Mucosa of rectum (tissue), 2 donors: ENCODE measurements at regions not wholly inside any gene's neighbourhood (a gene's known extent, or its start where the extent isn't known, plus 50 kb on each side); places are given as distances from the start of the nearest gene placed in this dataset.

ENCODE experiments used
- H3K27ac ChIP-seq, 2 donors: one replicate each; pipeline ENCODE4 v1.7.0; 2013; ENCODE audit warnings: inconsistent platforms in 2 of 2, low read depth in 2 of 2, low read length in 2 of 2
- H3K27me3 ChIP-seq, 2 donors: one replicate each; pipeline ENCODE4 v1.7.0; 2013; ENCODE audit warnings: low read length in 2 of 2; ENCODE audit not compliant: control insufficient read depth in 2 of 2, insufficient read depth in 2 of 2
- H3K36me3 ChIP-seq, 2 donors: one replicate each; pipeline ENCODE4 v1.7.0; 2013; ENCODE audit warnings: low read length in 2 of 2; ENCODE audit not compliant: control insufficient read depth in 2 of 2, insufficient read depth in 2 of 2
- H3K4me1 ChIP-seq, 2 donors: one replicate each; pipeline ENCODE4 v1.7.0; 2013; ENCODE audit warnings: low read length in 2 of 2, mild to moderate bottlenecking in 1 of 2; ENCODE audit not compliant: control insufficient read depth in 2 of 2, insufficient read depth in 2 of 2
- H3K4me3 ChIP-seq, 2 donors: one replicate each; pipeline ENCODE4 v1.7.0; 2013; ENCODE audit warnings: low read length in 2 of 2
- H3K9ac ChIP-seq, 2 donors: one replicate each; pipeline ENCODE4 v1.7.0; 2013; ENCODE audit warnings: low read length in 2 of 2, low read depth in 1 of 2, mild to moderate bottlenecking in 1 of 2
- H3K9me3 ChIP-seq, 2 donors: one replicate each; pipeline ENCODE4 v1.7.0; 2013; ENCODE audit warnings: low read length in 2 of 2; ENCODE audit not compliant: control insufficient read depth in 2 of 2
- donor health status: healthy.
- donor health status: Normal muscosa, but diverticular disease.

DNA sequence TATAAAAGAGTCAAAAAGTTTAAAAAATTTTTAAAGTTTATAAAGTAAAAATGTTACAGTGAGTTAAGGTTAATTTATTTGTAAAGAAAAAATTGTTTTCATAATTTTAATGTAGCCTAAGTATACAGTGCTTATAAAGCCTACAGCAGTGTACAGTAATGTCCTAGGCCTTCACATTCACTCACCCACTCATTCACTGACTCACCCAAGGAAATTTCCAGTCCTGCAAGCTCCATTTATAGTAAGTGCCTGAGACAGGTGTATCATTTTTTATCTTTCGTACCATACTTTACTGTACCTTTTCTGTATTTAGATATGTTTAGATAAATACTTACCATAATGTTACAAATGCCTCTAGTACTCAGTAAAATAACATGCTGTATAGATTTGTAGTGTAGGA, 269.7 kb upstream of the PHF14 start:
- no peak overlapping the region for H3K9ac ChIP-seq
- no peak overlapping the region for H3K4me3 ChIP-seq
- no peaks in the 10 kb centered on the region for H3K4me1 ChIP-seq
- H3K27ac ChIP-seq: no peak overlapping the region
- no peaks in the 10 kb centered on the region for H3K9me3 ChIP-seq
- no peaks in the 10 kb centered on the region for H3K36me3 ChIP-seq
- H3K27me3 ChIP-seq: no peaks in the 10 kb centered on the region

DNA sequence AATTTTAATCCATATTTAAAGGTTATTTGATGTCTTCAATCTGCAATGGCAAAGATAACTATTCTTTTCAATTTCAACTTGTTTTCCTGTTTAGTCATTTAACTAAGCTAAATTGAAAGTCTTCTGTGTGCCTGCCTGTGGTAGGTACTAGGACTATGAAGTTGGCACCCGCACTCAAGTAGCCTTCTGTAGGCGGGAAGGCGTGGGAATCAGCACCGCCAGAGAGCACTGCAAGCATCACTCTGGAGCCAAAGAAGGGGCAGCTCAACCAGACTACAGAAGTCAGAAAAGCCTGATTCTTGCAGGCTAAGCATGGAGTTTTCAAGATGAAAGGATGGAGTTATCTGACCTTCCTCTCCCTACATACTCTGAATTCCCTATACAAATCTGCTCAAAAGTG, 269.0 kb upstream of the PHF14 start:
- H3K9ac ChIP-seq: no peak overlapping the region
- no peaks in the 10 kb centered on the region for H3K36me3 ChIP-seq
- H3K9me3 ChIP-seq: no peaks in the 10 kb centered on the region
- H3K27ac ChIP-seq: no peak overlapping the region
- no peaks in the 10 kb centered on the region for H3K4me1 ChIP-seq
- no peak overlapping the region for H3K4me3 ChIP-seq
- no peaks in the 10 kb centered on the region for H3K27me3 ChIP-seq

DNA sequence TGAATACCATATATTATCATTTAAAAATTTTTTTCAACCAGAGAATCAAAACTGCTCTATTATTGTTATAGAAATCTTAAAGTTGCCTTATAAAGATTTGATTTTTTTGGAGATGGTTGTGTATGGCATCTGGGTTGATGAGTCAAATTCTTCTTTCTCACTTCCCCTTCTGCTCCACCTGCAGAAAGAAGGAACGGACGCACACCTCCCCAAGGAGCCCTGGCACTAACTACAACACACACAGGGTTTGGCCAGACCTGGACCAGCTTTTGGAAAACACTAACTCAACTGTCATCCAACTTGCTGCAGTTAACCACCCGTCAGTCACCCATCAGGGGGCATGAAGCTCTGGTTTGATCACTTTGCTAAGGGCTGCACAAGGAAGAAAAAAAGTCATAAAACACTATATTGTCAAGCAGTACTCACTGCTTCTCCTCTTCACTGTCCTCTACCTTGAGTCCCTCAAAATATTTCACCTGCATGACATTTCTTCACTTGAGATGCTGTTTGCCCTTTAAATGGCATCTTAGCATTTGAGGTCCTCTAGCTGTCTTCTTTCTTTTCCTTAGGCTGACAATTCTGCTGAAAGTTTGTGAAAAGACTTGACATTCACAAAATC, 266.7 kb upstream of the PHF14 start:
- H3K27me3 ChIP-seq: no peaks in the 10 kb centered on the region
- no peaks in the 10 kb centered on the region for H3K9me3 ChIP-seq
- H3K36me3 ChIP-seq: no peaks in the 10 kb centered on the region
- no peak overlapping the region for H3K27ac ChIP-seq
- no peaks in the 10 kb centered on the region for H3K4me1 ChIP-seq
- no peak overlapping the region for H3K4me3 ChIP-seq
- no peak overlapping the region for H3K9ac ChIP-seq

DNA sequence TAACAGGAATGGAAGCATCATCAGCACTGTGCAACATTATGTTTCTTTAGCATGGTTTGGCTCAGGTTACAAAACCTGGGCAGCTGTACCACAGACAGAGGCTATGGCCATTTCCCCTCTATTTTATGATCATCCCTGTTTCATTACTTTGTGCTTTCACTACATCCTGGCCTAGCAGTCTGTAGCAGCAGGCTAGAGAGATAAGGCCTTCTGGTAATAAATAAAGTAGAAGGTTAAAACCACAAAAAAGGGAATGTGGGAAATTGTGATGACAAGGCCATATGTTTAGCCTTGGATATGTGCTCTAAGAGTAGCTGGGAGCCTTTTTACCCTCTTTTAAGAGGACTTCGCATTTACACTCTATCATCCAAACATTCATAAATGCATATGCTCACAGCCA, 266.2 kb upstream of the PHF14 start:
- H3K4me1 ChIP-seq: no peaks in the 10 kb centered on the region
- H3K27me3 ChIP-seq: no peaks in the 10 kb centered on the region
- no peaks in the 10 kb centered on the region for H3K9me3 ChIP-seq
- no peaks in the 10 kb centered on the region for H3K36me3 ChIP-seq
- H3K27ac ChIP-seq: no peak overlapping the region
- no peak overlapping the region for H3K9ac ChIP-seq
- no peak overlapping the region for H3K4me3 ChIP-seq

DNA sequence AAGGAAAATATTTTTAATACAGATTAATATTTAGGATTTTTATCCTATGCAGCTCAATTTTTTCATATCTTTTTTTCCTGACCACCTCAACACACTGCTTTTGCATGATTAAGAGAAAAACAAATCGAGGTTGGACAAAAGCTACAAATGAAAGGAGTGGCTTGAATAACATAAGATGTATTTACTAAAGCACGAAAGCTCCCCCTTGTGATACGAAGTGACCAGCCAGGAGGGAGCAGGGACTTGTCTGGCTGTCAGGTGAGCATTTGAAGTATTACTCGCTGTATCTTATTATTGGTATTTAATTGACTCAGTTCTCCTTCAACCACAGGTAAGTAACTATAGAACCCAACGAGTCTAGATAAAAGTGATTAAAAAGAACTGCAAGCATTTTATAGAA, 265.2 kb upstream of the PHF14 start:
- no peak overlapping the region for H3K4me3 ChIP-seq
- H3K4me1 ChIP-seq: no peaks in the 10 kb centered on the region
- H3K9ac ChIP-seq: no peak overlapping the region
- H3K27me3 ChIP-seq: no peaks in the 10 kb centered on the region
- H3K27ac ChIP-seq: no peak overlapping the region
- no peaks in the 10 kb centered on the region for H3K36me3 ChIP-seq
- no peaks in the 10 kb centered on the region for H3K9me3 ChIP-seq

DNA sequence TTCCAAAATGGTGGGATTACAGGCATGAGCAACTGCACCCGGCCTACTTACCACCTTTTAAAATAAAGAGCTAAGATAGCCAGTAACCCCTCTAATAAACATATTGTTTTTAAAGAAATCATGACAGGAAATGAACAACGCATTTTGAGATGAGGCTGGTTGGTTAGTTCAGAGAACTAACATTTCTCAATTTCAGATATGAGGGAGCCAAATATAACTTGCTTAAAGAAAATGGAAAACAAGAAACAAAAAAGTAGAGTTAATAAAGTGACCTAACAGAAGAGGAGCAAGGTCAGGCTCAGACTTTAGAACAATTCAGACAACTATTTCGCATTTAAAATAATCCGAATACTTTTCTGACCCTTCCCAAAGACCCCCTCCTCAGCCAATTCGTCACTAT, 254.9 kb upstream of the PHF14 start:
- Histone ChIP-seq H3K4me1 (no peaks in the 10 kb centered on the region), H3K4me3 (no peak overlapping the region), H3K27ac (no peak overlapping the region), H3K27me3 (no peaks in the 10 kb centered on the region), H3K9me3 (no peaks in the 10 kb centered on the region), H3K9ac (no peak overlapping the region), H3K36me3 (no peaks in the 10 kb centered on the region)

DNA sequence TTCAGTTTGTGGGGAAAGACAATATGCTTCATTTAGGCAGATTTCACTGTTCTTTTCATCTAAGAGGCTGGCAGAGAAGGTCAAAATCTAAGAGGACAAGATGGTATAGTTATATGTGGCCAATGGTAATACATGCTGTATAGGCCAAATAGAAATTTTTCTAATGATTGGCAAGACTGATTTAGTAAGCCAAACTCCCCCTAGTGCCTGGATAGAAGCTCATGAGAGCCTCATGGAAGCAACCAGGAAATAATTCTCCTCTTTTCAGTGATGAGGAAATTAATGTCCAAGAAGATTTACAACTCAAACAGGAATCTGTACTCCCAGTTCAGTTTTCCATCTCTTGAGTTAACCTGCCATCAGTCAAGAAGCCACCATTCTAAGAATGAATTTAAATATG, 253.6 kb upstream of the PHF14 start:
- no peak overlapping the region for H3K4me3 ChIP-seq
- H3K27ac ChIP-seq: no peak overlapping the region
- no peaks in the 10 kb centered on the region for H3K9me3 ChIP-seq
- no peaks in the 10 kb centered on the region for H3K4me1 ChIP-seq
- H3K36me3 ChIP-seq: no peaks in the 10 kb centered on the region
- no peaks in the 10 kb centered on the region for H3K27me3 ChIP-seq
- H3K9ac ChIP-seq: no peak overlapping the region

DNA sequence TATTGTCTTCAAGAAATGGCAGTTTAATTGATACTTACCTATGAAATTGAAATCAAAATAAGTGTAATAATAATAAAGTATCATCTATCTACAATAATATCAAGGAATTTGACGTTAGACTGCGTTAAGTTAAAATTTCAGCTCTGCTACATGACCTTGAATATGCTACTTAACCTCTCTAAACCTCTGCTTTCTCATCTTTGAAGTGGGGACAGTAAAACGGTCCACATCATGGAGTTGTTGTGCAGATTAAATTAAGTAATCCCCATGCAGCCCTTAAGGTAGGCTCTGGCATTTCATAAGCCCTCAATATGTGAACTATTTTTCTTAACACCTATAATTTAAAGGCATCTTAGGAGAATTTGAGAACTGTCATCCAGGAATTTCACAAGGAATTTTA, 252.4 kb upstream of the PHF14 start:
- no peak overlapping the region for H3K27ac ChIP-seq
- no peaks in the 10 kb centered on the region for H3K27me3 ChIP-seq
- H3K4me1 ChIP-seq: no peaks in the 10 kb centered on the region
- no peaks in the 10 kb centered on the region for H3K36me3 ChIP-seq
- H3K9me3 ChIP-seq: no peaks in the 10 kb centered on the region
- no peak overlapping the region for H3K9ac ChIP-seq
- H3K4me3 ChIP-seq: no peak overlapping the region

DNA sequence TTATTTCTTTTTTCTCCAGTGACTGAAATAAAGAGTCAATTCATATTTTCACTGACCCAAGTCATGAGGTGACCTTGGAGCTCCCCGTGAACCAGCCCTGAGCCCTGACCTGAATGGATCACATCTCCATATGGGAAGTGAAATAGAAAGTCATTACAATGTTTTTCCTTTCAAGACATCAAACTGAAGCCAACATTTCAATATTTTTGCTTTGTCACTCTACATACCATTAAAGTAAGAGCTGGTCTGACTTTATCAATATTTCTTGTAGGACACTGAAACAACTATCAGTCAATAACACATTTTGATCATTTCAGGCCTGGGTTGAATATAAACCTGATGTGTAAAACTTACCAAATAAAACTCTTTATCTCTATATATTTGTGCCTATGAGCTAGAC, 249.8 kb upstream of the PHF14 start:
- no peaks in the 10 kb centered on the region for H3K36me3 ChIP-seq
- H3K4me3 ChIP-seq: no peak overlapping the region
- no peaks in the 10 kb centered on the region for H3K27me3 ChIP-seq
- no peak overlapping the region for H3K9ac ChIP-seq
- H3K4me1 ChIP-seq: no peaks in the 10 kb centered on the region
- H3K9me3 ChIP-seq: no peaks in the 10 kb centered on the region
- no peak overlapping the region for H3K27ac ChIP-seq

DNA sequence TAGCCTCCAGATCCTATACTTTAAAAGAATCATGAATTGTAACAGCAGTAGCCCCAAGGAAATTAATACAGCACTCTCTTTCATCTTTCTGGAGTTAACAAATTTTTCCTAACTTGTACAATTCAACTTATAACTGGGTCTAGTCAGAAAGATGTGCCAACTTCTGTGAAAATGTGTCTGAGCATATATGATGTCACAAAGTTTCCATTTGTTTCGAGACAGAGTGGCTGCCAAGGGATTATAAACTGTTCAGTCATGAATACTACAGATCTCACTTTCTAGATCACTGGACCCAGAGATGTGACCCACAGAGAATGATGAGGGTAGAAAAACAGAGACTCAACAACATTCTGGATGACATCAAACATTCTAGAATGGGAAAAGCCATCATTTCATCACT, 249.2 kb upstream of the PHF14 start:
- H3K4me3 ChIP-seq: no peak overlapping the region
- no peaks in the 10 kb centered on the region for H3K9me3 ChIP-seq
- no peaks in the 10 kb centered on the region for H3K4me1 ChIP-seq
- H3K9ac ChIP-seq: no peak overlapping the region
- no peaks in the 10 kb centered on the region for H3K36me3 ChIP-seq
- no peak overlapping the region for H3K27ac ChIP-seq
- H3K27me3 ChIP-seq: no peaks in the 10 kb centered on the region

DNA sequence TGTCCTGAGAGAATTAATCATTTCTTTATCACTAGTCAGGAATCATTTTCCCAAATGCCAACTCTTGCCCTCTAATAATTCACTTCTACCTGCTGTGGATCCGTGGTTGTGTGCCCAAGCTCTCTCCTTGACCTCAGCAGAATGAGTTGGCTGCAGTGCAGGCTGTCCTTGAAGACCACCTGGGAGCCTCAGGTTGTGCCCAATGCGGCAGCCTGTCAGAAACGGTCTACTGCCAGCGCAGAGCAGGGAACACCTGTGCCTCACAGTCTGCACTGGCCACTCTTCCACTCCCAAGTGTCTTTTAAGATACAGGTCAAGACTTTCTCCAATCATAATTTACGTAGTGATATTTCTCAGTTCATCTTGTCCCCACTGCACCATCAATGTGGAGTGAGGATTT, 246.0 kb upstream of the PHF14 start:
- Histone ChIP-seq H3K4me3 (no peak overlapping the region), H3K9me3 (peaks cover 0 to 2% of the 10 kb centered on the region in 2 donors), H3K27ac (no peak overlapping the region), H3K27me3 (no peaks in the 10 kb centered on the region), H3K36me3 (no peaks in the 10 kb centered on the region), H3K9ac (no peak overlapping the region), H3K4me1 (no peaks in the 10 kb centered on the region)
